GM19035 (cell line): ENCODE measurements at regions not wholly inside any gene's neighbourhood (a gene's known extent, or its start where the extent isn't known, plus 50 kb on each side); places are given as distances from the start of the nearest gene placed in this dataset.

Experiments used
- ATAC-seq: cut with Tn5 transposase; IDR thresholded peaks from one replicate; pipeline ENCODE4 v1.9.1; 2021; ENCODE audit not compliant: unreplicated experiment

- no peak for ATAC-seq
These were observed 617.5 kb downstream of the VRK1 start for GRCh38 chr14:97414718-97415098.

DNA sequence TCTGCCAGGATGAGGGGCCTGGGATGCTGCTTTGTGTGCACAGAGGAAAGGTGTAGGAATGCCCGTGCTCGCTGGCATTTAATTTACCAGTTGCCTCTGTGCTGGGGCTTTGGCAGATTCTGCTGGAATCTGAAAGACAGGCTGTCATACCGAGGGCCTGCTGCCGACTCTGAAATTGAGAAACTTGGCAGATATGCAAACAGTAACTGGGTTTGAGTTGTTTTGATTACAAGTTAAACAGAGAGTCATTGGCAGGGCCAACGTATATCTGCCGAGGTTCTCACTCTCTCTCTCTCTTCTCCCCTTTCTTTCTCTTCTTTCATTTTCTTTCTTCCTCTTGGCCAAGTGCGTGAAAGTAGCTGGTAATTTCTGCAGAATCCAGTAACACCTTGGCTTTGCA lies 618.7 kb downstream of the VRK1 start:
- no peak for ATAC-seq

GRCh38 chr14:97416550-97416949 lies 619.4 kb downstream of the VRK1 start:
- ATAC-seq, result no peak

DNA sequence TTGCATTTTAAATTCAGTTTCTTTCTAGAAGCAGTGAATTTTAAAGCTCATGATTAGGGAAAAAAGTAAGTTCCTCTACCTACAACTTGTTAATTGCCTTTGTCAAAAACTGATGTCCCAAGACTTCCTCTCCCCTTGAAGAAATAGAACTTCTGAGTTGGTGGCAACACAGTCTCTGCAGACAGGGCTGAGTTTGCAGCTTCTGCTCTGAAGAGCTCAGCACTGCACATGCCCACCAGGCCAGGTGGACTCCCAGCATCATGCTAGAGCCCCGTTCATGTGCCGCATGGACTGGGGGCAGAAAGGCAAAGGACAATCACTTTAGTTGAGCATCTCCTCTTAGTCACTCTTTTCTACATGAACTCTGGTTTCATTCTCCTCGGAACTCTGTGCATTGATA lies 620.1 kb downstream of the VRK1 start:
- ATAC-seq, result no peak

- ATAC-seq, result no peak
These were observed 623.0 kb downstream of the VRK1 start for GRCh38 chr14:97420211-97420610.

DNA sequence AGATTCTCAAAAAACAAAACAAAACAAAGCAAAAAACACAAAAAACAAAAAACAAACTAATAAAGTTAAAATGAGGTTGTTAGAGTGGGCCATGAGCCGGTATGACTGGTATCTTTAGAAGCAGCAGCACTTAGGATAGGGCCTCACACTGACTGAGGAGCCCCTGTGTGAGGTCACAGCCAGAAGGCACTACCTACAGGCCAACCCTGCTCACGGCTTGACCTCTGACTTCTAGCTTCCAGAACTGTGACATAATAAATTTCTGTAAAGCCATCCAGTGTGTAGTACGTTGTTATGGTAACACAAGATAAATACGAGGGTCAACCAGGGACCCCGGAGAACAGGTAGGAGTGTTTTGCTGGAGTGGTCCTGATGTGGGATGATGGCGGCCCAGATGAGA lies 629.6 kb downstream of the VRK1 start:
- ATAC-seq, result no peak

DNA sequence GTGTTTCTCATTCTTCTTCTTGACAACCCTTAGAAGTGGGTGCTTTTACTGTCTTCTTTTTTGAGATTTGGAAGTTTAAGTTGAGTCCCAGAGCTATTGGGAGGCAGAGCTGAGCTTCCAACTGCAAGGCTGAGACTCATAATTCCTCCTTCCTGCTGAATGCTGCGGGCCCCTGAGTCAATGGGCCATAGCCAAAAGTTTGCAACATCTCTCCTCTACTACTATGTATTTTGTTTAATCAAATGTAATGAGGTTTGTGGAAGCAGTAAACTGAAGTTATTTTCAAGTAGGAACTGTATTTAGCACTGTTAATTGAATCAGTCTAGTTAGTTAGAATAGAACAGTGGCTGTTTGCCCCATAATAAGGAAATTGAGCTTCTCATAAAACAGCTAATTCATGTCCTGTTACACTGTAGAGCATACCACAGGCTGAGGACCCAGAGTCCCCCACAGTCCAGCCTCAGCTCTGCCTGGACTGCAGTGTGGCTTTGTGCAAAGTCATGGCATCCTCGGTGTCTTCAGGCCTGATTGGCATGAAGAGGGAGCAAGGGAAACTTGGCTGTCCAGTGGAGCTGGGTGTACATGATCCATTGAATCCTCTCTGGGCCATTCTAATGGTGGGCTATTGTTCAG lies 631.7 kb downstream of the VRK1 start:
- ATAC-seq, result no peak

DNA sequence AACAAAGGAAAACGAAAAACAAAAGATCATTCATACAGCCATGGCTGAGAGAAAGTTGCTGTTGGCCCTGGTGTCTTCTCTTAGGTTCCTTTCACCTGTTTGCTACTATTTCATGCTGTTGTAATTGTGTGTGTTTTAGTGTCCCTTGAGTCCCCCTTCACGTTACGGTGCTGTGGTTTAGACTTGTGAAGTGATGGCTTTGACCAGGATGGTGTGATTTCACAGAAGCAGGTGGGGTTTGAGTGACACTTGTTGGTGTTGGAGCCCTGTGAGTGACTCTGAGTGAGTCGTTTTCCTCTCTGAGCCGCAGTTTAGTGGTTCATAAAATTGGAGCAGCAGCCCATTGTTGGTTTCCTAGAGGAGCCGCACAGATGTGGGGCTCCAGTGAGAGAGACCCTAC lies 635.4 kb downstream of the VRK1 start:
- no peak for ATAC-seq

GRCh38 chr14:97441740-97442362 lies 644.7 kb downstream of the VRK1 start:
- no peak for ATAC-seq

DNA sequence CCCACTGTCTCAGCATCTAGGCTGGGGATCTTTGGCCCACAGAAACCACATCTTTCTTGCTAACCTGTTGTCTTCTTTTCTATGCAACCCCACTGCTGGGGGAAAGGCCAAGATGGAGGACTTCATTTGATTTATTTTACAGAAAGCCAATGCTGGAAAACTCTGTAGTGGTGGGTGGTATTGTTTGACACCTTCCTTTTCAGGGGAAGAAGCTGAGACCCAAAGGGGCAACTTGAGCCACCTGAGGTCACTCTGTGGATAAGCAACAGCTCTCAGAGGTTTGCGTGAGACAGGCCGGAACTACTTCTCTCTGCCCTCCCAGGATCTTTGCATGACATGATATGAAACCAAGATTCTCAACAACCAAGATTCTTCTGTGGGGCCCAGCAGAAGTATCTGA lies 645.2 kb downstream of the VRK1 start:
- no peak for ATAC-seq

- no peak for ATAC-seq
These were observed 646.2 kb downstream of the VRK1 start for GRCh38 chr14:97443412-97443811.

- ATAC-seq, result no peak
These were observed 647.1 kb downstream of the VRK1 start for GRCh38 chr14:97444248-97444647.

- no peak for ATAC-seq
These were observed 648.2 kb downstream of the VRK1 start for GRCh38 chr14:97445367-97445766.

- ATAC-seq, result no peak
These were observed 648.9 kb downstream of the VRK1 start for GRCh38 chr14:97446087-97446486.

DNA sequence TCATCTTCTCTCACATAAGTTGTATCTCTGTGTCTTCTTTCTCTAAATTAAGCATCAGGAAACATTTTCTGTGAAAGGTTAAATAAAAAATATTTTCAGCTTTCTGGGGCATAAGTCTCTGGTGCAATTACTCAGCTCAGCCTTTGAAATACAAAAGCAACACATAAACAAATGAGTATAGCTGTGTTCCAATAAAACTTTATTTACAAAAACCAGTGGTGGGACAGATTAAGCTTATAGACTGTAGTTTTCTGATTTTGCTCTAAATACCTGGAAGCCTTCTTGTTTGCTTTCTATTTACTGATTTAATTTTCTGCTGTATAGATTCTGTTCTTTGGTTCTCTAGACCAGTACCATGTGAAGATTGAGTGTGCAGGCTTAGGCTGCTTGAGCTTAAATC lies 655.1 kb downstream of the VRK1 start:
- ATAC-seq, result no peak

GRCh38 chr14:97453991-97454390 lies 656.8 kb downstream of the VRK1 start:
- ATAC-seq, result no peak

DNA sequence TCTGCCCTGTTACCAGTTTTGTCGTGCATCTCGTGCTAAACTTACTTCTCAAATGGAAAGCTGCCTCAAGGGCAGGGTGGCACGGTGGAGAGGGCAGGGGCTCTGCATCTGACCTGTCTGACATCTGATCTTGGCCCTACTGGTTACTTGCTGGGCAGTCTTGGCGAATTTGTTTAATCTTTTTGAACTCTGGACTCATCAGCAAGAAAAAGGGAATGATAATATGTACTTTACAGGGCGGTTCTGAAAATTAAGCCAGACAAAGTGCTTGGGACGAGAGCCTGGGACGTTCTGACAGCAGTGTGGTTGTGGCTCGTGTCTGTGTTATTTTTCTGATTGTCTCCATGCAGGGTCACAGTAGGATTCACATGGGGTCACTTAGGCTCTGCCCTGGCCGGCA lies 659.3 kb downstream of the VRK1 start:
- ATAC-seq, result no peak

DNA sequence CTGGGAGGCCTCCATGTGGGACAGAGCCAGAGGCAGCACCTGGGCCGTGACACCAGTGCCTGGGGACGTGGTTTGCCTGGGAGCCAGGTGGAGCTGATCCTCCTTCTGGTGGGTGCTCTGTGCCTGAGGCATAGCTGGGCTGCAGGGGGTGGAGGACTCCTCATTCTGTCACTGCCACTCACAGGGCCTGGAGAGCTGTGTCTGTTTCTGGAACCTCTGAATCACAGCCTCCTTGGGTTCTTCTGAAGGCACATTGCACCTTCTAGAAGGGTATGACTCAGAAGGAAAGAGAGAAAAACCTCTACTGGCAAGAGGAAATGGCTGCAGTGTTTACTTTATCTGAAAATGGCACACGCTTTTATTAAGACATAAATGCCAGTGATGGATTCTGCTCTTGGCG lies 659.8 kb downstream of the VRK1 start:
- ATAC-seq, result no peak

DNA sequence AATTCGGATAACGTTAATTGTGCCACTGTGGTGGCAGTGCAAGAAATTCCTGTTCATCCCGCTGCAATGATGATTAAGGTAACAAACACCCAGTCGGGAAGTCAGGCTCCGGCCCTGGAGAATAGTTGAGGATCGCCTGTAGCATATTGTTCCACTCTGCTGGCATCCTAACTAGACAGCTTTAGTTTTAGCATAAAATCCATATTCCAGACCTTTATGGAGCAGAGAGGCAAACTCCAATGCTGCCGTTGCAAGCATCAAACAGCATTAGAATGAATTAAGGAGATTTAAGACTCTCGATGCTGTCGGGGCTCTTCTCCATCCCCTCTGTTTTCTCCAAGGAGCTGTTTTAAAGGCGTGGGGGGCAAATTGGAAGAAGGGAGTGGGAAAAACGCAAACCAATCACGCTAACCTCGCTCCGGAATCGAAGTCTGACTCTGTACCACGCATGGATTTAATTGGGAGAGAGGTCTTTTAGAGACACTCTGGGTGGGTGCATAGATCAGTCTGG lies 660.4 kb downstream of the VRK1 start:
- ATAC-seq, result no peak

- no peak for ATAC-seq
These were observed 661.1 kb downstream of the VRK1 start for GRCh38 chr14:97458255-97458654.

- no peak for ATAC-seq
These were observed 661.7 kb downstream of the VRK1 start for GRCh38 chr14:97458661-97459579.

DNA sequence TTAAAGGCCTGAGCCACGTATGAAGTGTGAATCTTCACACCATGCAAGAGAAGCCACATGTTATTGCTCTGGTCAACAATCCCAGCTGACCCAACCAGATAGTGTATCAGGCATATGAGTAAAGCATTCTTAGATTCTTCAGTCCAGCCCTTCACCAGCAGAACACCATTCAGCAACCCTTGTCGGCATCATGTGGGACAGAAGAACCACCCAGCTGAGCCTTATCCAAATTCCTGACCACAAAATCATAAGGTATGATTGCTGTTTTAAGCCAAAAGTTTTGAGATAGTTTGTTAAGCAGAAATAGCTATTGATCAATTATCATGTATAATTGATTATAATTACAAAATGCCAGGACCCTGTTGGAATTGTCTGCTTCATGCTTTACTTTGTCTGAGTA lies 664.9 kb downstream of the VRK1 start:
- no peak for ATAC-seq
